ENCODE measurements at regions not wholly inside any gene's neighbourhood (a gene's known extent, or its start where the extent isn't known, plus 50 kb on each side); places are given as distances from the start of the nearest gene placed in this dataset.
"Not testable (repeated sequence)": the region's sequence is repeated elsewhere in the genome, so short reads cannot be mapped to it uniquely, and the experiment has no call there.

- no peak for DNase-seq
These were observed 302.7 kb downstream of the MAN2A1 start for GRCh38 chr5:109992264-109992915.

- DNase-seq: no peak
These were observed 304.4 kb downstream of the MAN2A1 start for GRCh38 chr5:109994135-109994534.

- DNase-seq: no peak
These were observed 306.5 kb downstream of the MAN2A1 start for GRCh38 chr5:109996246-109996645.

DNA sequence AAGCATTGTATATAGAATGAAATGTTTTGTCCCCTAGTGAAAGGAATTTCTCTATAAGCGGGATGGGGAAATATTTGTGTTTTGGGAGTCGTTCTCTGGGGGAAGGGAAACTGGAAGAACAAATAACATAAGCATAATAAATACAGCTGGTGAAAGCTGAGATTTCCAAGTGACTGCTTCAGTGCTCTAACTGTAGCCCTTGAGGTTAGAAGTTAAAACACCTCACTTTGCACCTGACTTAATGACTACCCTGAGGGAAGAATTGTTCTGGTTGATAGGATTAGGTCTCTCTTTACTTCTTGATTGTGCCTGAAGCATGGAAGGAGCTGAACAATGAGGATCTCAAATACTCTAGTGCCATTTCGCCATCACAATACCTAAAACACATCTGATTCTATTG, 307.4 kb downstream of the MAN2A1 start:
- no peak for DNase-seq

- no peak for DNase-seq
These were observed 308.5 kb downstream of the MAN2A1 start for GRCh38 chr5:109998208-109998607.

DNA sequence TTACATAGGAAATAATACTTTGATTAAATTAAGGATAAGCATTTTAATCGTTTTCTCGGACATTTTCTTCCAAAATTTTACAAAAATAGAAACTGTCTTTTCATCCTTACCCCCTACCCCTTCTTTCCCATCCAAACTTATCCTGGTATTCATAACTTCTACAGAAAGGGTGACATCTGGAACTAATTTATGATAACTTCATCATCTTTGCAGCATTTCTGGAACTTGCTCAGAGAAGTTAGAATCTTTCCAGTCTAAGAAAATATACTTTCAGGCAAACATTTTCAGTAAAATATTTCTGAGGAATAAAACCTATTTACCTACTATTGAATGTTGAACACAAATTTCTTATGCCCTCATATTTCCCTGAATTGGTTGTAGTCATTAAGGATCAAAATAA, 309.0 kb downstream of the MAN2A1 start:
- DNase-seq: no peak

GRCh38 chr5:110001648-110002047, 311.9 kb downstream of the MAN2A1 start:
- DNase-seq: no peak

DNA sequence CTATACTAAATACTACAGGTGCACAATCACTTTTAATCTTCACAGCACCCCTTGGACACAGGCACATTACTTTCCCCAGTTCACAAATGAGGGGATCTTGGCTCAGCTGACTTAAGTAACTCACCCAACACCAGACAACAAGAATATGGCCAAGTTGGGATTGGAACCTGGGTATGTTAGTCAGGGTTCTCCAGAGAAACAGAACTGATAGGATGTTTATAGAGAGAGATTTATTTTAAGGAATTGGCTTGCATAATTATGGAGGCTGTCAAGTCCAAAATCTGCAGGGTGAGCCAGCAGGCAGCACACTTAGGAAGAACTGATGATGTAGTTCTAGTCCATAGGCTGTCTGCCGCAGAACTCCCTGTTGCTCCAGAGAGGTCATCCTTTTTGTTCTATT, 312.9 kb downstream of the MAN2A1 start:
- no peak for DNase-seq

DNA sequence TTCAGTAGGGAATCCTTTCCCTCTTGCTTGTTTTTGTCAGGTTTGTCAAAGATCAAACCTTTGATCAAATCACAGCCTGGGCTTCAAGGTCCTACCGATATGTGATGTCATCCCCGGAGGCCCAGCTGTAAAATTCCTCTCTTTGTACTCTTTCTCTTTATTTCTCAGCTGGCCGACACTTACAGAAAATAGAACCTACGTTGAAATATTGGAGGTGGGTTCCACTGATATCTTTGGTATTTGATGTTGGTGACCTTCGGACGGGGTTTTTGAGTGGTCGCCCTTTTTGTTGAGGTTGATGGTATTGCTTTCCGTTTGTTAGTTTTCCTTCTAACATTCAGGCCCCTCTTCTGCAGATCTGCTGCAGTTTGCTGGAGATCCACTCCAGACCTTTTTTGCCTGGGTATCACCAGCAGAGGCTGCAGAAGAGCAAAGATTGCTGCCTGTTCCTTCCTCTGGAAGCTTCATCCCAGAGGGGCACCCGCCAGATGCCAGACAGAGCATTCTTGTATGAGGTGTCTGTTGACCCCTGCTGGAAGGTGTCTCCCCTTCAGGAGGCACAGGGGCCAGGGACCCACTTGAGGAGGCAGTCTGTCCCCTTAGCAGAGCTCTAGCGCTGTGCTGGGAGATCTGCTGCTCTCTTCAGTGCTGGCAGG, 316.3 kb downstream of the MAN2A1 start:
- DNase-seq: not testable (repeated sequence)

- DNase-seq: no peak
These were observed 317.4 kb downstream of the MAN2A1 start for GRCh38 chr5:110007101-110007500.

GRCh38 chr5:110008131-110008530, 318.4 kb downstream of the MAN2A1 start:
- DNase-seq: no peak

DNA sequence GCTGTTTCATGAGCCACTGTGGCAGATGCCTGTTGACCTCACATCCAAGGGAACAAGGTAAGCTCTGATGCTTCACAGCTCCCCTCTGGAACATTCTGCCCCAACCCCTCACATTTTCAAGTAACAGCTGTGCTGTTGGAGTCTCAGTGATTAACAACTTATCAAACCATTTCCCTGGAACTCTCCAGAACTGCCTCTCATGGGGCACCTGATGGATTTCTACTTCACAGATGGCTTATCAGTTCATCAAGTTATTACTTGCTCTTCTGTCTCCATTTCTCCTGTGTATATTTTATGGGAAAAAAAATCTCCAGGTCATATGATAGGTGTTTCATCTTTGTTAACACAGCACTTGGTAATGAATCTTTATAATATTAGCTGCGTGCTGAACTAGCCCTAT, 322.4 kb downstream of the MAN2A1 start:
- no peak for DNase-seq

DNA sequence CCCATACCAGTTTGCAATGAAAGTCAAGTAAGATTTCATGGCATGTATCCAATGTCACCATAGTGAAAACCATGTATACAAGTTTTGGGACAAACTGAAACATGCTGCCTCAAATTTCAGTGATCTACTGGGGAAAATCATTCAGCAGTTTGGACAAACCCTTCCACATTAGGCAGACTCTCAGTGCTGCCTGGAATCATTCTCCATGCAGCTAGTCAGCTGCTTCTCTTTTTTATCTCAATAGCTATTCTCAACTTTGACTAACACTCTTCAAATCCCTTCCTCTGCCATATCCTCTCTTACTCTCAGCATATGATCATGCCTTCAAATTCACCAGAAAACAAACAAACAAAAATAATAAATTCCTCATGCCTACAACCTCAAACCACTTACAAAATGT, 323.3 kb downstream of the MAN2A1 start:
- no peak for DNase-seq

GRCh38 chr5:110017854-110018253, 328.1 kb downstream of the MAN2A1 start:
- no peak for DNase-seq

DNA sequence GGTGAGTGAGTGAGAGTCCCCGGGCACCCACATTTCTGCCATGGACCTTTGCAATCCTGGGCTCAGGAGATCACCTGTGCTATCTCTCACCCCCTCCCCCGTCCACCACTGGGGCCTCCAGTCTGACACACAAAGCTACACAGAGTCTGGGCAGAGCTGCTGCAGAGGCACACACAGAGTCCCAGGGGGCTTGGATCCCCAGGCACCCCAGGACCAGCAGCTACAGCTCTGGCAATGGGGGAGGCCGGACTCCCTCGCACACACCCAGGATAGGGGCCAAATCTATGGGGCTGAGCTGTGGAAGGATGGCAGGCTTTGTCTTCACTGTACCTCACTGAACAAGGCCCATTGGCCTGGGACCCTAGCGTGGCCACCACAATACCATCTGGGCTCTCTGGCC, 328.8 kb downstream of the MAN2A1 start:
- no peak for DNase-seq

GRCh38 chr5:110019119-110019518, 329.4 kb downstream of the MAN2A1 start:
- no peak for DNase-seq

GRCh38 chr5:110019780-110020179, 330.1 kb downstream of the MAN2A1 start:
- no peak for DNase-seq

GRCh38 chr5:110021251-110021650, 331.5 kb downstream of the MAN2A1 start:
- no peak for DNase-seq

DNA sequence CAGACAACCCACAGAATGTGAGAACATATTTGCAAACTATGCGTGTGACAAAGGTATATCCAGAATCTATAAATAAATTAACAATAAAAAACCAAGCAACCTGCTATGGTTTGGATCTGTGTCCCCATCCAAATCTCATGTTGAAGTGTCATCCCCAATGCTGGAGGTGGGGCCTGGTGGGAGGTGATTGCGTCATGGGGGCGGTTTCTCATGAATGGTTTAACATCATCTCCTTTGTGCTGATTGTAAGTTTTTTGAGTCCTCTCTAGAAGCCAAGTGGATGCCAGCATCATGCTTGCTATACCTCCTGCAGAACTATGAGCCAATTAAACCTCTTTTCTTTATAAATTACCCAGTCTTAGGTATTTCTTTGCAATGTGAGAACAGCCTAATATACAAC, 335.4 kb downstream of the MAN2A1 start:
- no peak for DNase-seq

GRCh38 chr5:110027527-110028322, 338.0 kb downstream of the MAN2A1 start:
- no peak for DNase-seq

GRCh38 chr5:110031402-110032140, 341.8 kb downstream of the MAN2A1 start:
- no peak for DNase-seq

DNA sequence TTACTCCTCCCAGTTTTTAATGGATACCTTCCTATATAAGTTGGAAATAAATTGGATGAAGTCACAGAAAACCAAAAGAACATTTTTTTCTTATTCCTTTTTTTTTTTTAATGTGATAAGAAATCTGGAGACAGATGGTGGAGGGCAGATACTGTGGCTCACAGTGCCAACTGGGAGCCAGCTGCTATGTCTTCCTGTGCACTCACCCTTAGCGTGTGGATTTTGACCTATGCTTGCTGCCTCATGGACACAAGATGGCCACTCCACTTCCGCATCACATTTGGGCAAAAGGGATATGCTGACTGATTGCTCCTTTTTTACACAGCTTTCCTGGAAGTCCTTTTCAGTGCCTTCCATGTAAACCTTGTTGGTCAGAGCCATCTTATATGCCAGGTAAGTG, 342.6 kb downstream of the MAN2A1 start:
- DNase-seq: no peak

- no peak for DNase-seq
These were observed 344.4 kb downstream of the MAN2A1 start for GRCh38 chr5:110034056-110034600.

Measured in NK-92 treated with Interleukin-12 subunit alpha and Interleukin-12 subunit beta, amount 100 ng/mL, for 24 hours (cell line).